H54 (cell line): ENCODE measurements at regions not wholly inside any gene's neighbourhood (a gene's known extent, or its start where the extent isn't known, plus 50 kb on each side); places are given as distances from the start of the nearest gene placed in this dataset.
"Not testable (repeated sequence)": the region's sequence is repeated elsewhere in the genome, so short reads cannot be mapped to it uniquely, and the experiment has no call there.

Source experiments
- DNase-seq: peaks from one replicate; pipeline ENCODE4 v3.0.0; 2011; ENCODE audit warnings: low spot score, mixed read lengths; ENCODE audit not compliant: insufficient read length
- FAIRE-seq: peaks from 3 replicates; lab custom pipeline; 2011; peaks lifted over from hg19 to GRCh38; lab: Jason Lieb, UNC
- POLR2A ChIP-seq: IDR thresholded peaks from 2 replicates; pipeline ENCODE4 v1.6.1; 2011; ENCODE audit warnings: low read depth, mild to moderate bottlenecking, low read length

- FAIRE-seq (no peak), DNase-seq (no peak)
- TF ChIP-seq POLR2A: no peak
Observed at GRCh38 chr1:182331387-182331786, 60.2 kb downstream of the GLUL start.

- no peak for TF ChIP-seq POLR2A
- FAIRE-seq: no peak
Observed at GRCh38 chr1:182330303-182330702, 61.3 kb downstream of the GLUL start.

GRCh38 chr1:182329471-182329870 lies 62.1 kb downstream of the GLUL start:
- no peak for TF ChIP-seq POLR2A
- FAIRE-seq: no peak
- DNase-seq: no peak

More at GRCh38 chr1:182330303-182330702, 61.3 kb downstream of the GLUL start:
- DNase-seq: no peak

- TF ChIP-seq POLR2A: no peak
- DNase-seq (no peak), FAIRE-seq (no peak)
Observed at GRCh38 chr1:182328591-182328990, 63.0 kb downstream of the GLUL start.

- TF ChIP-seq POLR2A: no peak
- no peak for FAIRE-seq
- no peak for DNase-seq
Observed at GRCh38 chr1:182325339-182325738, 66.3 kb downstream of the GLUL start.

GRCh38 chr1:182321532-182321931 lies 70.1 kb downstream of the GLUL start:
- FAIRE-seq: not testable (repeated sequence)

GRCh38 chr1:182317611-182318161 lies 73.9 kb downstream of the GLUL start:
- TF ChIP-seq POLR2A: no peak
- no peak for DNase-seq
- FAIRE-seq: no peak

More at GRCh38 chr1:182321532-182321931, 70.1 kb downstream of the GLUL start:
- DNase-seq: not testable (repeated sequence)

GRCh38 chr1:182316454-182316853 lies 75.1 kb downstream of the GLUL start:
- FAIRE-seq, DNase-seq: not testable (repeated sequence)

- FAIRE-seq (no peak), DNase-seq (no peak)
- no peak for TF ChIP-seq POLR2A
Observed at GRCh38 chr1:182315167-182315556, 76.4 kb downstream of the GLUL start.

GRCh38 chr1:182309631-182310351 lies 81.8 kb downstream of the GLUL start:
- DNase-seq: no peak
- no peak for TF ChIP-seq POLR2A
- no peak for FAIRE-seq

- FAIRE-seq: no peak
- no peak for DNase-seq
- no peak for TF ChIP-seq POLR2A
Observed at GRCh38 chr1:182308826-182309225, 82.8 kb downstream of the GLUL start.

GRCh38 chr1:182307486-182307885 lies 84.1 kb downstream of the GLUL start:
- not testable (repeated sequence) for FAIRE-seq, DNase-seq

GRCh38 chr1:182305861-182306260 lies 85.7 kb downstream of the GLUL start:
- DNase-seq: no peak
- no peak for FAIRE-seq
- no peak for TF ChIP-seq POLR2A

- no peak for TF ChIP-seq POLR2A
- DNase-seq (no peak), FAIRE-seq (no peak)
Observed at GRCh38 chr1:182304627-182305026, 87.0 kb downstream of the GLUL start.

GRCh38 chr1:182304218-182304617 lies 87.4 kb downstream of the GLUL start:
- FAIRE-seq (no peak), DNase-seq (no peak)
- TF ChIP-seq POLR2A: no peak
